IPS DF 6.9 (cell line): ENCODE measurements at regions not wholly inside any gene's neighbourhood (a gene's known extent, or its start where the extent isn't known, plus 50 kb on each side); places are given as distances from the start of the nearest gene placed in this dataset.

Experiments
- DNase-seq: peaks from one replicate; pipeline ENCODE4 v3.0.0-alpha.2; 2013; ENCODE audit warnings: low read depth, low spot score
- H3K27ac ChIP-seq: one replicate; pipeline ENCODE4 v1.5.1; 2013; ENCODE audit warnings: low read length, control low read depth
- H3K27me3 ChIP-seq: 2 replicates; pipeline ENCODE4 v1.6.1; 2013; ENCODE audit warnings: mild to moderate bottlenecking, low read length; ENCODE audit not compliant: control insufficient read depth, insufficient read depth
- H3K36me3 ChIP-seq: 2 replicates; pipeline ENCODE4 v1.6.1; 2013; ENCODE audit warnings: low read length; ENCODE audit not compliant: control insufficient read depth, insufficient read depth
- H3K4me1 ChIP-seq: 2 replicates; pipeline ENCODE4 v1.6.1; 2013; ENCODE audit warnings: low read length; ENCODE audit not compliant: control insufficient read depth, insufficient read depth
- H3K4me3 ChIP-seq: 2 replicates; pipeline ENCODE4 v1.5.1; 2013; ENCODE audit warnings: mild to moderate bottlenecking, low read length
- H3K9me3 ChIP-seq: 2 replicates; pipeline ENCODE4 v1.6.1; 2013; ENCODE audit warnings: low read length, inconsistent platforms; ENCODE audit not compliant: control insufficient read depth, insufficient read depth
- WGBS: extraction: QIAGEN DNeasy Blood & Tissue Kit; methylation state at CpG from one replicate; pipeline ENCODE4 v1.1.7; 2013; ENCODE audit warnings: mixed read lengths, missing lambda C conversion rate; ENCODE audit not compliant: insufficient read length, insufficient coverage; 5-methylcytosine and 5-hydroxymethylcytosine counted together

GRCh38 chr7:3193379-3194120, 107.5 kb upstream of the SDK1 start:
- no peak overlapping the region for H3K4me3 ChIP-seq
- H3K9me3 ChIP-seq, result no peaks in the 10 kb centered on the region
- no peaks in the 10 kb centered on the region for H3K27me3 ChIP-seq
- H3K36me3 ChIP-seq, result no peaks in the 10 kb centered on the region
- DNase-seq, result no peak
- no CpG with 5 or more reads among the region's 9 CpGs for WGBS
- H3K4me1 ChIP-seq, result peaks cover 11% of the 10 kb centered on the region; the same call in 1 of the 2 replicates
- no peak overlapping the region for H3K27ac ChIP-seq

DNA sequence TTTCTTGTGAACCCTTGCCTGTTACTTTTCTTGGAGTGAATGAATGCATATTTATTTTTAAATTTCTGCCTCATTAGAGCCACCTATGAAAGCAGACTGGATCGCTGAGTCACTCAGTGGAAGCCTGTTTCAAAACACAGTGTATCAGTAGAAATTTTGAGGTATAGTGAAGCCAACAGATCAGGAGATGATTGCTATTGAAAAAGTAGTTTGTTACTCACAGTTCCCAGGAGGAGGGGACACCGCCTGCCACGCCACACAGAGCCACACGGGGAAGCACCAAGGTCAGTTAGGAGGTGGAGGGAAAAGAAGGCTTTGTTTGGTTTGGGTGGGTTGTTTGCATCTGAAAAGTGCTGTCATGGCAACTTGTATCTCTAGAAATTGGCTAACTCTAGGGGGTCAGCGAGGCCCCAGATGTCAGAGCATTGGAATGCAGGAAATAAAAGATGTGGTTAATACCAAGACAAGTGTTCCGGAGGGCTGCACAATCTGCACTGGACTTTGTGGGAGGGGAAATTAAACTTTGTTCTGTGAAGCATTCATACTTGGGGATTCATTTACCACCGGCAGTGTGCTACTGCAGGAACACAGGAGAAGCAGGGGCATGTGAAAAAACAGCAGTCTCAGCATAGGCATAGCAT, 106.4 kb upstream of the SDK1 start:
- peak; percentile 91 for DNase-seq
- Histone ChIP-seq H3K4me1 (peaks cover 11% of the 10 kb centered on the region; the same call in 1 of the 2 replicates), H3K4me3 (no peak overlapping the region), H3K27ac (no peak overlapping the region), H3K9me3 (no peaks in the 10 kb centered on the region), H3K36me3 (no peaks in the 10 kb centered on the region), H3K27me3 (no peaks in the 10 kb centered on the region)
- WGBS, result no CpG with 5 or more reads among the region's 7 CpGs

GRCh38 chr7:3195160-3195559, 105.9 kb upstream of the SDK1 start:
- Histone ChIP-seq H3K9me3 (no peaks in the 10 kb centered on the region), H3K27me3 (no peaks in the 10 kb centered on the region), H3K36me3 (no peaks in the 10 kb centered on the region), H3K27ac (no peak overlapping the region), H3K4me1 (peaks cover 11% of the 10 kb centered on the region; the same call in 1 of the 2 replicates), H3K4me3 (no peak overlapping the region)
- no CpG with 5 or more reads among the region's 6 CpGs for WGBS
- no peak for DNase-seq

GRCh38 chr7:3196629-3197400, 104.2 kb upstream of the SDK1 start:
- no peak for DNase-seq
- Histone ChIP-seq H3K36me3 (no peaks in the 10 kb centered on the region), H3K9me3 (no peaks in the 10 kb centered on the region), H3K27me3 (no peaks in the 10 kb centered on the region), H3K4me1 (peaks cover 12% of the 10 kb centered on the region; the same call in 1 of the 2 replicates), H3K4me3 (no peak overlapping the region), H3K27ac (no peak overlapping the region)
- 100% methylated on average over 1 of the region's 21 CpGs for WGBS

GRCh38 chr7:3197567-3198213, 103.4 kb upstream of the SDK1 start:
- no peak overlapping the region for H3K27ac ChIP-seq
- H3K4me3 ChIP-seq, result no peak overlapping the region
- H3K27me3 ChIP-seq, result no peaks in the 10 kb centered on the region
- no CpG with 5 or more reads among the region's 11 CpGs for WGBS
- peaks cover 12% of the 10 kb centered on the region; the same call in 1 of the 2 replicates for H3K4me1 ChIP-seq
- DNase-seq, result no peak
- H3K36me3 ChIP-seq, result no peaks in the 10 kb centered on the region
- no peaks in the 10 kb centered on the region for H3K9me3 ChIP-seq

GRCh38 chr7:3198316-3198715, 102.7 kb upstream of the SDK1 start:
- no peak for DNase-seq
- Histone ChIP-seq H3K9me3 (no peaks in the 10 kb centered on the region), H3K4me1 (peaks cover 12% of the 10 kb centered on the region; the same call in 1 of the 2 replicates), H3K27me3 (no peaks in the 10 kb centered on the region), H3K36me3 (no peaks in the 10 kb centered on the region), H3K4me3 (no peak overlapping the region), H3K27ac (no peak overlapping the region)

GRCh38 chr7:3200504-3200903, 100.5 kb upstream of the SDK1 start:
- Histone ChIP-seq H3K36me3 (no peaks in the 10 kb centered on the region), H3K9me3 (no peaks in the 10 kb centered on the region), H3K27me3 (no peaks in the 10 kb centered on the region), H3K4me1 (peaks cover 9% of the 10 kb centered on the region; the same call in 1 of the 2 replicates), H3K4me3 (no peak overlapping the region), H3K27ac (no peak overlapping the region)
- DNase-seq, result peak; percentile 33
- WGBS, result no CpG with 5 or more reads among the region's 1 CpG

DNA sequence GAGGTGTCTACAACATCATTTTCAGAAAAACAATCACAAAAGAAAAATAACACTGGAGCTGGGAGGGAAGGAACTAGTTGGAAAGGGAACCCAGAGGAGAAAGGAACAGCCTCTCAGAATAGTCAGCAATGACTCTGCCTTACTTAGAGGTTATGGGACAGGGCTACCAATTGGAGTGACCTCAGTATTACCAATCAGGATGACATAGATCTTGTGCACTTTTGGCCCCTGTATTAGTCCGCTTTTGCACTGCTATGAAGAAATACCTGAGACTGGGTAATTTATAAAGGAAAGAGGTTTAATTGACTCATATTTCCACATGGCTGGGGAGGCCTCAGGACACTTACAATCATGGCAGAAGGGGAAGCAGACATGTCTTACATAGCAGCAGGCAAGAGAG, 99.7 kb upstream of the SDK1 start:
- Histone ChIP-seq H3K36me3 (no peaks in the 10 kb centered on the region), H3K4me1 (peaks cover 9% of the 10 kb centered on the region; the same call in 1 of the 2 replicates), H3K27ac (no peak overlapping the region), H3K4me3 (no peak overlapping the region), H3K9me3 (no peaks in the 10 kb centered on the region), H3K27me3 (no peaks in the 10 kb centered on the region)
- no CpG with 5 or more reads among the region's 1 CpG for WGBS
- DNase-seq, result no peak

GRCh38 chr7:3201937-3202710, 98.9 kb upstream of the SDK1 start:
- Histone ChIP-seq H3K9me3 (no peaks in the 10 kb centered on the region), H3K4me3 (no peak overlapping the region), H3K27me3 (no peaks in the 10 kb centered on the region), H3K4me1 (peaks cover 6% of the 10 kb centered on the region; the same call in 1 of the 2 replicates), H3K36me3 (no peaks in the 10 kb centered on the region), H3K27ac (no peak overlapping the region)
- no CpG with 5 or more reads among the region's 6 CpGs for WGBS
- DNase-seq, result no peak
